NB4 (cell line): ENCODE measurements at regions not wholly inside any gene's neighbourhood (a gene's known extent, or its start where the extent isn't known, plus 50 kb on each side); places are given as distances from the start of the nearest gene placed in this dataset.

Experiments used
- DNase-seq: peaks from one replicate; pipeline ENCODE4 v3.0.0; 2010; ENCODE audit warnings: low read depth
- H3K4me3 ChIP-seq: one replicate; pipeline ENCODE4 v1.5.1; 2011; ENCODE audit warnings: mild to moderate bottlenecking, low read depth, low read length, moderate library complexity
- MYC ChIP-seq: IDR thresholded peaks from 2 replicates; pipeline ENCODE4 v1.6.1; 2011; ENCODE audit warnings: low read depth, low read length
- POLR2A ChIP-seq: IDR thresholded peaks from 2 replicates; pipeline ENCODE4 v1.6.1; 2011; ENCODE audit warnings: mild to moderate bottlenecking; ENCODE audit not compliant: insufficient read length; ENCODE audit errors: extremely low read depth
- TF ChIP-seq, protein P1 (sequence below): IDR thresholded peaks from one replicate; pipeline ENCODE4 v1.5.1; 2012; ENCODE audit warnings: low read depth, low read length
- TF ChIP-seq, protein P2 (sequence below): IDR thresholded peaks from 2 replicates; pipeline ENCODE4 v1.6.1; 2011; ENCODE audit warnings: low read depth, low read length

DNA sequence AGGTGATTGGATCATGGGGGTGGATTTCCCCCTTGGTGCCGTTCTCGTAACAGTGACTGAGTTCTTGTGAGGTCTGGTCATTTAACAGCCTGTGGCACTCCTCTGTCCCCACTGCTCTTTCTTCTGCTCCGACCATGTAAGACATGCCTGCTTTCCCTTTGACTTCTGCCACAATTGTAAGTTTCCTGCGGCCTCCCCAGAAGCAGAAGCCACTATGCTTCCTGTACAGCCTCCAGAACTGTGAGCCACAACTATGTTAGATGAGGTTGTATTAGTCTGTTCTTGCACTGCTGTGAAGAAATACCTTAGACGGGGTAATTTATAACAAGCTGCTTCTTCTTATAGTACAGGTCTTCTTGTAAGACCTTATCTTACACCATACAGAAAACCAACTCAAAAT lies 241.7 kb upstream of the KLF14 start:
- no peak for DNase-seq
- no peak overlapping the region for H3K4me3 ChIP-seq
- TF ChIP-seq, protein P1, sequence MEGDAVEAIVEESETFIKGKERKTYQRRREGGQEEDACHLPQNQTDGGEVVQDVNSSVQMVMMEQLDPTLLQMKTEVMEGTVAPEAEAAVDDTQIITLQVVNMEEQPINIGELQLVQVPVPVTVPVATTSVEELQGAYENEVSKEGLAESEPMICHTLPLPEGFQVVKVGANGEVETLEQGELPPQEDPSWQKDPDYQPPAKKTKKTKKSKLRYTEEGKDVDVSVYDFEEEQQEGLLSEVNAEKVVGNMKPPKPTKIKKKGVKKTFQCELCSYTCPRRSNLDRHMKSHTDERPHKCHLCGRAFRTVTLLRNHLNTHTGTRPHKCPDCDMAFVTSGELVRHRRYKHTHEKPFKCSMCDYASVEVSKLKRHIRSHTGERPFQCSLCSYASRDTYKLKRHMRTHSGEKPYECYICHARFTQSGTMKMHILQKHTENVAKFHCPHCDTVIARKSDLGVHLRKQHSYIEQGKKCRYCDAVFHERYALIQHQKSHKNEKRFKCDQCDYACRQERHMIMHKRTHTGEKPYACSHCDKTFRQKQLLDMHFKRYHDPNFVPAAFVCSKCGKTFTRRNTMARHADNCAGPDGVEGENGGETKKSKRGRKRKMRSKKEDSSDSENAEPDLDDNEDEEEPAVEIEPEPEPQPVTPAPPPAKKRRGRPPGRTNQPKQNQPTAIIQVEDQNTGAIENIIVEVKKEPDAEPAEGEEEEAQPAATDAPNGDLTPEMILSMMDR = no peak
- TF ChIP-seq, protein P2, sequence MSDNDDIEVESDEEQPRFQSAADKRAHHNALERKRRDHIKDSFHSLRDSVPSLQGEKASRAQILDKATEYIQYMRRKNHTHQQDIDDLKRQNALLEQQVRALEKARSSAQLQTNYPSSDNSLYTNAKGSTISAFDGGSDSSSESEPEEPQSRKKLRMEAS = no peak
- TF ChIP-seq POLR2A (no peak), MYC (no peak)

DNA sequence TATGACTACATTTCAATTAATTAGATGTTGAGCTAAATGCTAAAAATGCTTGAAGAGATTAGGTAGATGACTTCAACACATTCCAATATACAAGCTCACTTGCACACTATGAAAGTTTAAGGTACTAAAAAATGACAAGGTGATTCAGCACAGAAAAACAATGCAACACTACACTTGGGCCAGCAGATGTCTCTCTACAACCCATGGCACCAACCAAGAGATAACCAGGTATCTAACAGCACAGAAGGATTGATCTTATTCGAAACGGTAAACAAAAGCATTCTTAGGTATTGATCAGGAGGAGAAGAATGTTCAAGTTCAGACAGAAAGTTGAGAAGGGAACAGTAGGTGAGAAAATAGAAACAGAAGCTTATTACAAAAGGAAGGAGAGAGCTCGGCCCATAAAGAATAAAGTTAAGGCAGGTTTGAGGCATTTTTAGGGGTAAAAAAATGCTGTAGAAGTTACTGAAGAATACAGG lies 248.2 kb upstream of the KLF14 start:
- no peak overlapping the region for H3K4me3 ChIP-seq
- TF ChIP-seq, protein P1 = peak; percentile 82
- TF ChIP-seq MYC = no peak
- peak; percentile 61 for DNase-seq

DNA sequence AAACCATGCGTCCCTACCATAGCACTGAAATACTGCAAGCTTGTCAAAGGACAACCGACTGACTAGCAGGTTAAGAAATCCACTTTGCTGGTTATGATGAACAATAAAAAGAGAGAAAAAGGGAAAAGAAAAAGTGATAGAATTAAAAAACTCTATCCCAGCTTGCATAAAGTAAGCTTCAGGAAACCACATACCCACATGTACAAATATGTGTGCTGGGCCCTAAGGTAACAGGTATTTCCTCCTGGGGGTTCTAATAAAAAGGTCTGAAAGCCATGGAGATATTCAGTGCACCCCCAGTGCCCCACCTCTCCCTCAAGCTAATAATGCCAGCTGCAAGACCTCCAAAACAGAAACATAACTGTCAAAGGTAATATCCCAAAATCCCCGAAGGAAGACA lies 248.6 kb upstream of the KLF14 start:
- TF ChIP-seq, protein P1 = no peak
- TF ChIP-seq, protein P2 = no peak
- TF ChIP-seq POLR2A = no peak
- TF ChIP-seq MYC = no peak
- DNase-seq = no peak
- no peak overlapping the region for H3K4me3 ChIP-seq

DNA sequence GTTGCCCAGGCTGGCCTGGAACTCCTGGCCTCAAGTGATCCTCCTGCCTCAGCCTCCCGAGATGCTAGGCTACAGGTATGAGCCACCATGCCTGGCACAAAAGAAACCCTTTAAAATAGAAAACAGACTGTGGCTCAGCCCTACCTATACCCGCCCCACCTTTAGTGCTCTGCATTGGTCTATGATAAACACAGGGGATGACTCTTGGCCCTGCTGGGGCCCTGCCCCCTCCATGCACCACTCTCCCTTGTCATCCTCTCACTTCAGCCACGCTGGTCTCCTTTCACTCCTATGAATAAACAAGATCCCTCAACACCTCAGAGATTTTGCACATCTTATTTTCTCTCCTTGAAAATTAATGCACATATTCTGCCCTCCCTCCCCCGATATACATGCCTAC lies 251.4 kb upstream of the KLF14 start:
- H3K4me3 ChIP-seq = no peak overlapping the region
- DNase-seq = no peak
- no peak for TF ChIP-seq MYC
- TF ChIP-seq, protein P2 = no peak
- TF ChIP-seq, protein P1 = no peak
- no peak for TF ChIP-seq POLR2A

DNA sequence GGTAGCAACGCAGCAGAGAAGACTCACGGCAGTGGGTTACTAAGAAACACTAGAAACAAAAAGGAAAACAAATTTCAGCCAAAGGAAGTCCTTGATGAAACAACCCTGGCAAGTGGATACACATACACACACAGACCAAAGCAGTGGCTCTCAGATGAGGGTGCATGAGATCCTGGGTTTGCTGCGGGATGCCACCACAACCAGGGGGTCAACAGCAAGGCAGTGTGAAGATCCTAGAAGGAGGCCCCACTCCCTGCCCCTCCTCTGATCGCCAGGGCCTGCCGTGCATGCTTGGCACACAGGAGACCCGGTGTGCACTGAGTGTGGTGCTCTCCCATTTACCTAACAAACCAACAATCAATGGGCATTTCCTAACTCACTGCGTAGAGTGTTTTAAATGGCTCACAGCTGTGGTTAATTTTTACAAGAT lies 252.3 kb upstream of the KLF14 start:
- DNase-seq = no peak

More for the DNA sequence above, 252.3 kb upstream of the KLF14 start:
- H3K4me3 ChIP-seq = no peak overlapping the region
- TF ChIP-seq, protein P1 = no peak
- TF ChIP-seq MYC (no peak), POLR2A (no peak)
- TF ChIP-seq, protein P2 = no peak
